HEK293T (cell line): ENCODE measurements at regions not wholly inside any gene's neighbourhood (a gene's known extent, or its start where the extent isn't known, plus 50 kb on each side); places are given as distances from the start of the nearest gene placed in this dataset.

Experiments
- ARNT ChIP-seq: fragments of 450-650 bp; IDR thresholded peaks from 2 replicates; pipeline ENCODE4 v1.6.1; 2017; ENCODE audit warnings: mild to moderate bottlenecking
- FOXK2 ChIP-seq: fragments of 450-650 bp; IDR thresholded peaks from 2 replicates; pipeline ENCODE4 v1.6.1; 2016; ENCODE audit warnings: mild to moderate bottlenecking
- HDGF ChIP-seq: fragments of 450-650 bp; IDR thresholded peaks from 2 replicates; pipeline ENCODE4 v1.6.1; 2017; ENCODE audit warnings: antibody characterized with exemption, borderline replicate concordance
- LEF1 ChIP-seq: fragments of 450-650 bp; IDR thresholded peaks from 2 replicates; pipeline ENCODE4 v1.6.1; 2017; ENCODE audit warnings: mild to moderate bottlenecking, borderline replicate concordance

- TF ChIP-seq FOXK2 (no peak), HDGF (no peak), LEF1 (no peak), ARNT (no peak)
These were observed 115.6 kb upstream of the NEDD4L start for GRCh38 chr18:57928466-57928865.
